Fibroblast of skin of left quadriceps (primary cell): ENCODE measurements at regions not wholly inside any gene's neighbourhood (a gene's known extent, or its start where the extent isn't known, plus 50 kb on each side); places are given as distances from the start of the nearest gene placed in this dataset.
"Not testable (repeated sequence)": the region's sequence is repeated elsewhere in the genome, so short reads cannot be mapped to it uniquely, and the experiment has no call there.

ENCODE experiments used
- DNase-seq, 2 experiments: peaks; one replicate each; pipeline ENCODE4 v3.0.0-alpha.2; 2013; ENCODE audit warnings: low read depth in 2 of 2

DNA sequence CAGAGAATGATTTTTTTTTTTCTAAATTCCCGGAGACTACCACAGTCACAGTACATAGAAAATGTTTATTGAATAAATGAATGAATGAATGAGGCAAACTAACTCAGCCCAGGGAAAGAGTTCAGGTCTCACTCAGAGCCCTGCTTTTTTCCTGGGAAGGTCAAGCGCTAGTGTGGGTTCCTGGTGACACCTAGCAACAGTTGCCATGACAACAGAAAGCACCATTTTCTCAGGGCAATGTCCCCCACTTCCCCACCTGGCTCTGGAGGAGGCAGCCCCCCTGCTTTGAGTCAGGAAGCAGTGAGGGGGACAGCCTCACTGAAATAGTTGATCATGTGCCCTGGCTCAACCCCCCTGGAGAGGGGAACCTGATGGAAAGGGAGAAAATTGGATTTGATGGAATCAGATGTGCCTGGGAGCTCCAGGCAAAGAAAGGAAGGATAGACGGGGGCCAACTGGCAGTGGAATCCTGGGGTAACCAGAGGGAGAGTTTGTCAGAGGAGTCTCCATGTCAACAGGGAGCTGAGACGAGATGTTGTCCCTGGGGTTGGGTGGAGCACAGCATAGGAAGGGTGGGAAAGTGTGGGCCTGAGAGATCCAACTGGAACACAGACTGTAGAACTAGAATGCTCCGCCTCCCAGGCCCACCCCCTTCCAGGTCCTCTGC lies 242.2 kb upstream of the CCL2 start:
- no peak for DNase-seq

DNA sequence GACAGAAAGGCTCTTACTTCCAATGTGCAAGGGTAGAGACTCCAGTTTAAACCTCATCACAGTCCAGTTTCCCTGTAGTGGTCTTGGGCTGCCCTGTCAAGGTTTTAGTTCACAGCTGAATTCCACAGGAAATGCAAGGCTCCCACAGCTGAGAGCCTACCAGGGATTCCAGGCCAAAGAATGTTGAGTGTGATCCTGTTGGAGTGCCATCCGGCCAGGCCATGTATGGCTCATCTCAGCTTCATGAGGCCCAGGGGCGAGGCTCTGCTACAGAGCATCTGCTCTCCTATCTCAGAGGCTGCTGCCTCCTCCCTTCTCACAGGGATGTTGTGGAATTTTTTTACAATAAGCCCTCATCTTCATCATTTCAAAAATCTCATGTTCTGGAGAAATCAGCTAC lies 239.8 kb upstream of the CCL2 start:
- no peak for DNase-seq

DNA sequence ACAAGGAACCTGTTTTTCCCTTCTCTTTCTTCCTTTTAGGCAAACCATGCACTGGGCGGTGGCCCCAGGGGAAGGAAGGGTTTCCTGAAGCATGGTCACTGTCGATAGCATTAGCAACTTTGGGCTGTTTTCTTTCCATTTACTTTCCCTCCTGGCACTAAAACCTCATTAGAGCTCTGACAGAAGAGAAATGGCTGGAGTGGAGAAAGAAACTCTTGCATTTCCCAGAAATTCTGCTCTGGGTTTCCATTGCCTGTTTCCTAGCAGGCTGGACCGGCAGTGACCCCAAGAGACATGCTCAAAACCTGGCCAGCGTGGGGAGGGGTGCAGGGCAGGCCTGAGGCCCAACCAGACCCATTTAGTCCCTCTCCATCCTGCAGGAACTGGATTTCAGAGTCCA lies 230.7 kb upstream of the CCL2 start:
- no peak for DNase-seq

DNA sequence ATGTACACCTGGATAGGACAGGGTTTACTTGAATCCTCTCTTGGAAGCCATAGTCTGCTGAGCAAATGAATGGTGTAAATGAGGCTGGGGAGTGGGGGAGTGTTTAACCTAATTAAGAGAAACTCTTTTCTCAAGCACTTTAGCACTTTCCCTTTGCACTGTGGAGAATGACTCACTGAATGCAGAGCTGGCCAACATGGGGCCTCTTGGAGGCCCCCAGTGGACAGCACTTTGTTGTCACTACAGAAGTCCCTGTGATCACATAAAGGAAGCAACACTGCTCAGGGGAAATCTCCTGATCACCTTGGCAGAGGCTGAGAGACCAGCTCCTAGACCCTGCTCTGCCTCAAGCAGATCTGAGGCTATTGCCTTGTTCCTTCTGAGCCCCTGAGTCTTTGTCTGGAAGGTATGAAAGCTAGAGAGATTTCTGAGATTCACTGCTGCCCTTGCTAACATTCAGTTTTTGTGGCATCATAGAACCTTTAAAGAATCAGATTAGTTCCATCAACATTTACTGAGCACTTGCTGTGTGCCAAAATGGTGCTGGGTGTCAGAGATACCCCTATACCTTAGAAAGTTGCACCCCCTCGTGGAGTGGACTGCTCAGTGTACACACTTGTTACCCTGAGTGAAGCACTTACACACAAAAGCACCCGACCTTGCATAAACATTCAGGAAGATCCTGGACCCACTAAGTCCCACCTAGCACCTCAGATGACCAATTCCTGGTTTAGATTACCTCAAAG lies 230.1 kb upstream of the CCL2 start:
- no peak for DNase-seq

DNA sequence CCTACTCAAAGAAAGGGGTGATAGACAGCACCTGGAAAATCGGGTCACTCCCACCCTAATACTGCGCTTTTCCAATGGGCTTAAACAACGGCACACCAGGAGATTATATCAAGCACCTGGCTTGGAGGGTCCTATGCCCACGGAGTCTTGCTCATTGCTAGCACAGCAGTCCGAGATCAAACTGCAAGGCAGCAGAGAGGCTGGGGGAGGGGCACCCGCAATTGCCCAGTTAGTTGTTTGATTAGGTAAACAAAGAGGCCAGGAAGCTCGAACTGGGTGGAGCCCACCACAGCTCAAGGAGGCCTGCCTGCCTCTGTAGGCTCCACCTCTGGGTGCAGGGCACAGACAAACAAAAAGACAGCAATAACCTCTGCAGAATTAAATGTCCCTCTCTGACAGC lies 224.5 kb upstream of the CCL2 start:
- not testable (repeated sequence) for DNase-seq

DNA sequence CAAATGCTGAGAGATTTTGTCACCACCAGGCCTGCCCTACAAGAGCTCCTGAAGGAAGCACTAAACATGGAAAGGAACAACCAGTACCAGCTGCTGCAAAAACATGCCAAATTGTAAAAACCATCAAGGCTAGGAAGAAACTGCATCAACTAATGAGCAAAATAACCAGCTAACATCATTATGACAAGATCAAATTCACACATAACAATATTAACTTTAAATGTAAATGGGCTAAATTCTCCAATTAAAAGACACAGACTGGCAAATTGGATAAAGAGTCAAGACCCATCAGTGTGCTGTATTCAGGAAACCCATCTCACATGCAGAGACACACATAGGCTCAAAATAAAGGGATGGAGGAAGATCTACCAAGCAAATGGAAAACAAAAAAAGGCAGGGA lies 222.8 kb upstream of the CCL2 start:
- not testable (repeated sequence) for DNase-seq

DNA sequence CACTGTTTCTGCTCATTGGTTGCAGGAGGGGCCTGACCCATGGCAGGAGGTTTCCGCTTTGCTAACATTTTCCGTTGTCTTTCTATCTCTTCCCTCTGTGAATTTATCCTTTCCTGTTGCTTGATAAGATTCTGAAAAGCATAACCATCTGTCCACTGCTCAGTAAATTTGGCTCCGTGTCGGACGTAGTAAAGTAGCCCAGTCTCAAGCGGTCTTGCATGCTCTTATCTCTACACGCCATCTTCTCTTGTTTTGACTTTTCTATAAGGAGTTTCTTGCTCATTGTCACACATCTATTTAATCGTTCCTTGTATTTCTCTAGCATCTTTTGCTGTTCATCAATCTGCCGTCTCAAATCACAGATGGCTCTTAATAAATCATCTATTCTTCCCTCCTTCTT lies 216.3 kb upstream of the CCL2 start:
- DNase-seq: not testable (repeated sequence)

DNA sequence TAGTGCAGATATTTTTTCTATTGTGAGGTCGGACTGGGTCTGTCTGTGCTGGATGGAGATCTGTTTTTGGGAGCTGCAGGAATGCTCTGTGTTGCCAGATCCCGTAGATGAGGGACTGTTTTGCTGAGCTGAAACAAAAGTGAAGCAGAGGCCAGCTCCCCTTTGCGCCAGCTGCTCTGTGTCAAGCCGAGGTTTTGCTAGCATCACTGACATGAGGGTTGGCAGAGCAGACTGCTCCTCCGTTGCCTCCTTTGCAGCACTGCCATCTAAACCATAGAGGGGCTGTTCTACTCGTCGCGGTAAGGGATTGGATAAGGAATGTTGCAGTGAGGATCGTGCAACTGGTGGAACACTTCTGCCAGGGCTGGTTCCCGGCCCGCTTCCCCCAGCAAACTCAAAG lies 215.9 kb upstream of the CCL2 start:
- not testable (repeated sequence) for DNase-seq

DNA sequence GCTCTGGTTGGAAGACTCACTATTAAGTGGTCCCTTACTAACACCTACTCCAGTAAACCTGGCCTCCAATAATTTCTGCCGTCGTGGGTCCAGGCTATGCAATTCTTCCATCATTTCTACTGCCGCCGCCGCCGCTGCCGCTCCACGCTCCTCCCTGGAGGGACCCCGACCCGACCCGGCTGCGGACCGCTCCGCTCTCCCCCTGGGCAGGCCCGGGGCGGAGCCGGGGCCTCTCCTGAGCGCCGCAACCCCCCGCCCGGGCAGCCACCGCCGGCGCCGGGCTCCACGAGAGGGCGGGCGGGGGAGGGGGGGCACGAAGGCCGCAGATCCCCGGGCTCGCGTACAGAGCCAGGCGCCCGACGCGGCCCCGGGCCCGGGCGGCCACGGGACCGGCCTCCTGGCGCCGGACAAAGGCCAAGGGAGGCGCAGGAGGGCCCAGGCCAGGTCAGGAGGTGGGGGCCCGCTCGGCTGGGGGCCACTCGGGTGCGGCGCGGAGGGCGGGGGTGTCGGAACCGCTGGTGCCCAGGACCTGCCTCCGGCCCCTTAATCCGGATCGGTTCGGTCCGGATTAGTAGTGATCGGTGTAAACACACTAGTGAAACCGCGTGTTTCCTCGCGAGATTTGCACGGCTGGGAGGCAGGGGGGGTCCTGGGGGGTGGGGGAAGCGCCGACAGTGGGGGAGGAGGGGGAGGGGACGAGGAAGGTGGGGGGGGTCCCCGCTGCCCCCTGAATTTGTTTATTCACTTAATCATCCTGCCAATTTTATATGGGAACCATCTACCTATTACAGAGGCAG lies 215.1 kb upstream of the CCL2 start:
- not testable (repeated sequence) for DNase-seq

DNA sequence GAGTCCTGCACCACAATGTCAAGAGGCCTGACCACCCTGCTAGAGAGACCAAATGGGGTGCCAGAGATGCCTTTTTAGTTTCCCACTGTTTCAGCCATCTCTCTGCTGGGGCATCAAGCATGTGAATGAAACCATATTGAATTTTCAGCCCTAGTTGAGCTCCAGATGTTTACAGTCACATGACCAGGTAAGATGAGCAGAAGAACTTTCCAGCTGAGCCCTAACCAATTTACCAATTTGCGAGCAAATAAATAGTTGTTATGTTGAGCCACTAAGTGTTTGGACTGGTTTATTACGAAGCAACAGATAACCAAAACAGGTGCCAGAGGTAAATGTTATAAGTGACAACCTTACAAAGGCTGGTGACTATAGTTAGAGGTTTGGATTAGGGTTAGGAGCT lies 209.1 kb upstream of the CCL2 start:
- no peak for DNase-seq

DNA sequence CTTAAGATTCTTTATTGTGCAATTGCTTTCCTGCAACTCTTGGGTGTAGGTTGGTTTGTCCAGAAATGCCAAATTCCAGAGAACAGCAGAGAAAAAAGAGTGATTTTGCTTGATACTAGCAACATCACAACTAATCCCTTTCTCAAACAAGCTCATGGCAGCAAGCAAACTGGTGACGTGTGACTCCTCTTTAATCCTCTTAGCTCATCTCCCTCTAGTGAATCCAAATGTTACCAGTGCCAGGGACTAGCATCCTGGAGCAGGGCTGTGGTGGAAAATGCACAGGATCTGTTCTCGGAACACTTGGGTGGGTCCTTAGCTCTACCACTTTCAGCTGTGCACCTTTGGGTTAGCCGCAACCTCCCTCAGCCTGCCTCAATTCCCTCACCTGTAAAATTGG lies 204.0 kb upstream of the CCL2 start:
- no peak for DNase-seq

DNA sequence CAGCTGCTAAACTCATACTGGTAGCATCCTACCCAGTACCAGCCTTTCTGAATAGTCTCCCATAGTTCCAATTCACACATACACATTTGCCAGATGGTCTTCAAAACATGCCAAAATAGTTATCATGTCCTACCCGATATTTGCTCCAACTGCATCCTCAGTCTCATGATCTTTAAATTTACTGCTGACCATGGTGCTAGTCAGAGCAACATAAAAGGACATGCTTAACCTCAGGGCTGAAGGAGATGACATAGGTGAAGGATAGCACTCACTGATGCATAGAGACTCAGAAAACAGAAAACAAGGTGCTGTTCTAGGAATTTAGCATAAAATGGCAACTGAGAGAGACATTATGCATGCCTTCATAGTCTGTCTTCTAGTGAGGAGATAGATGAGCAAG lies 200.6 kb upstream of the CCL2 start:
- DNase-seq: no peak

DNA sequence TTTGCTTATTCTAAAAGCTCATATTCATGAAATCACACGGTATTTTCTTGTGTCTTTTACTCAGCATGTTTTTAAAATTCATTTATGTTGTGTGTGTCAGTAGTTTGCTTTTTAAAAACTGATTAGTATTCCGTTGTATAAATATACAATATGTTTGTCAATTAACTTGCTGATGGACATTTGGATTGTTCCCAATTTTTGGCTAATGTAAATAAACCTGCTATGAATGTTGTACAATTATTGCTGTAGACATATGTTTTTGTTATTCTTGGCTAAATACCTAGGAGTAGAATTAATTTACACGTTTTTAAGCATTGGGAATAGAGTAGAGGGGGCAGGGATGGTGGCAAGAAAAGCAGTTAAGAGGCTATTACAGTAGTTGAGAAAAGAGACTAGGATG lies 199.5 kb upstream of the CCL2 start:
- no peak for DNase-seq

DNA sequence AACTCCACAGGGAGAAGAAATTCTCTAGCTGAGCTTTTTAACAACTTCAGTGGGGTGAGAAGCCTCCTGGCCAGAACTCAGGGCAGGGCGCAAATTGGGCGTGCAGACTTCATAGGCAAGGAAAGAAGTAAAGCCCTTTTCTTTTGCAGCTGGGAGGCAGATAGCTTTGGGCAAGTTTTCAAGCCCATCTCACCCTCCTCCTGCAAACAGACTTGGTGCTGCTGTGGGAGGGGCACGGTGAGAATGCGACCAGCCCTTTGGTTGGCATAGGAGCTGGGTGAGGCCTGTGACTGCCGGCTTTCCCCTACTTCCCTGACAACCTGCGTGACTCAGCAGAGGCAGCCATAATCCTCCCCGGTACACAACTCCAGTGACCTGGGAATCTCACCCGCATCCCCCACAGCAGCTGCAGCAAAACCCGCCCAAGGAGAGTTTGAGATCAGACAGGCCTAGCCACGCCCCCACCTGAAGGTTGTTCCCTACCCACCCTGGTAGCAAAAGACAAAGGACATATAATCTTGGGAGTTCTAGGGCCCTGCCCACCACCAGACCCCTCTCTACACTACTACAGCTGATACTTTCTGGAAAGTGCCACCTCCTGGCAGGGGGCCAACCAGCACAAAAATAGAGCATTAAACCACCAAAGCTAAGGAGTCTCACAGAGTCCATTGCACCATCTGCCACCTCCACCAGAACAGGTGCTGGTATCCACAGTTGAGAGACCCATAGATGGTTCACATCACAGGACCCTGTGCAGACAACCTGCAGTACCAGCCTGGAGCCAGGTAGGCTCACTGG lies 195.5 kb upstream of the CCL2 start:
- no peak for DNase-seq

DNA sequence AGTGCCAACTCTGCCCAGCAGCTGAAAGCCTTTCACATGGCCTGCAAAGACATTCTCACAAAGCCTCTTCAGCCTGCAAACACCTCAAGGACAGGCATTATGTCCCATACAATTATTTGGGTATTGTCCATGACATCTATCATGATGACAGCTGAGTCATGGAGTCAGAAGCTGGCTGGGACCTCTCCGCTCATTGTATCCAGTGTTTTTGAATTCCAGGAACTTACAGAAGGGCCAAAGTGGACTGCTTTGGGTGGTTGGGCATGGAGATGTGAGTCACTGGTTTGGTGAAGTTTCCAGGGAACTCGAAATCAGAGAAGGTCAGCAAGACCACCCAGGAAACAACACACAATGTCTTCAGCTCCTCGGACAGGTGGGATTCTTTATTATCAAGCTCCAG lies 188.6 kb upstream of the CCL2 start:
- DNase-seq: no peak

DNA sequence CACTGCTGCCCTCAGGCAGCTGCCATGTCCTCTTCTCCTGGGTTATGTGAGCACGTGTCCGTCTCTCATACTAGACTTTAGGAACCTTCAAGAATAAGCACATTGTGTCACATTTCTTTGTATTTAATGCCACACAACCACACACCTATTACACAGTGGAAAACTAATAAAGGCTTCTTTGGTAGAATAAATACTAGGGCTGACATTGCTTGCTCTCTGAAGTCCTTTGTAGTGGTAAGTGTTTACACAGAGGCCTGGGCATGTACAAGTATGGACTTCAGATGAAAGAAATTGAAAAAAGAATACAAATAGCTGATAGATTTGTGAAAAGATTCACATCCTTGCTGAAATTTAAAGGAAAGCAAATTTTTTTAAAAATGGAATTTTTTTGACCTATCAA lies 188.1 kb upstream of the CCL2 start:
- DNase-seq: no peak

DNA sequence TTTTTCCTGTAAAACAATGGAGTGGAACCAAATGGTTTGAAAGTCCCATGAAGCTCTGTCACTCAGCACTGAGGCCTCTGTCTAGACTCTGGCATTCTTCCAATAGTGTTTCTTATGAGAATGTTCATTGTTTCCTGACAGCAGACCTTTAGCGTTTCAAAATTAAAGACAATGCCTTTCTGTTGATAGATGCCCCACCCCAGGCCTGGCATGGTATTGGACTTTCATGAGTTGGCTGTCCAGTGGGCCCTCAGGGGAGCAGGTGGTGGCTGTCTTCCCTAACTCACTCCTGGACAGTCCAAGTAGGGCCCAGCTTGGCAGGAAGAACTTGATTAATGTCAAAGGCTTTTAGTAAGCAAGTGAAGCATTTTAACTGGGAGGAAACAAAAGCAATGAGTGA lies 186.5 kb upstream of the CCL2 start:
- DNase-seq: no peak

DNA sequence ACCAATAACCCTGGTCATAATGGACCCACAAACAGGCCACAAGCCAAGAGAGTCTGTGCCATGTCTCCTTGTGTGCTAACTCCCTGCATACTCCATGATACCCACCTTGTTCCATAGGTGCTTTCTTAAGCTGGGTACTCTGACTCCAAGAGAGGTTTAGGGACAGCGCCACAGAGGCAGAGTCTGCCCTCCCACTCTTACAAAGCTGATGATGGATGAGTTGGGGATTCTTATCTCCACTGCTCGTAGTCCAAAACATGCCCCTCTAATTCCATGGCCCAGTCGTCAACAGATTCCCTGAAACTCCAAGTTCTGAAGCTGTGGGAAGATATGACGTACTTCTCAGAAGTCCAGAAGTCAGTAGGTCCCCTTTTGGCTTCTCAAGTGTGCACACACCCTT lies 184.4 kb upstream of the CCL2 start:
- DNase-seq: no peak

DNA sequence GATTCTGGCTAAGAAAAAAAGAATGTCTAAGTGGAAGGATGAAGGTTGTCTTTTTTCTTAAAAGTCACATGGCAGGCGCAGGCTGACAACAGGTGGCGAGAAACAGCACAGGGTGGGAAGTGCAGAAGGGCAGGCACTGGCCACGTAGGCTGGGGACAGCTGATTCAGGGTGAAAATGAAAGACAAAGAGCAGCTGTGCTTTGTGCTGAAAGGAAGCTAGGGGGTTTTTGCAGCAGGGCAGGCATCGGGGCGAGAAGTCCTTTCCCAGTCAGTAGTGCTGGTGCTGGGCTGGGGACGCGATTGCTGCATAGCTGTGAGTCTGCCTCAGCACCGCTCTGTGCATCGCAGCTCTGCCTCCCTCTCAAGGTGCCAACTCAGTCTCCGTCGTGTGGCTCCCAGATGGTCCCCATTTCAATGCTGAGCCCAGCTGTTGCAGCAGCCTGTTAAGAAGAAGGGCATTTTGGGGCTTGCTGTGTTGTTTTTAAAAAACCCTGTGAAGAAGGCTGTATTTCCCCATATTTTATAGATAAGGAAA lies 183.1 kb upstream of the CCL2 start:
- no peak for DNase-seq

DNA sequence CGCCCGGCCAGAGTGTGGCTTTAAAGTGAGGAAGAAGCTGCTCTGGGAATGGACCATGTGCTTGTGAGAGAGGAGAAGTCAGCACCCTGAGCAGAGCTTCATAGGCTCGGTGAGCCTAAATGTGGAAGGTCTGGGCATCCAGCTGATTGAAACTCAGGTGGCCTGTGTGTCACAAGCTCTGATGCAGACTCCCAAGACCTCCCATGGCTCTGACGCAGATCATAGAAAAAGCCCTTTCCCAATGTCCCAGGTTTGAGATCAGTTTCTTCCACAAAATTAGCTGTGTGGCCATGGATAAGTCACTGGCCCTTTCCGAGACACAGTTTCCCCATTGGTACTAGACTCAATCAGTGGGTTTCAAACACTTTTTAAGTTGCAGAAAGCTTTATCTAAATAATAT lies 180.0 kb upstream of the CCL2 start:
- DNase-seq: no peak

DNA sequence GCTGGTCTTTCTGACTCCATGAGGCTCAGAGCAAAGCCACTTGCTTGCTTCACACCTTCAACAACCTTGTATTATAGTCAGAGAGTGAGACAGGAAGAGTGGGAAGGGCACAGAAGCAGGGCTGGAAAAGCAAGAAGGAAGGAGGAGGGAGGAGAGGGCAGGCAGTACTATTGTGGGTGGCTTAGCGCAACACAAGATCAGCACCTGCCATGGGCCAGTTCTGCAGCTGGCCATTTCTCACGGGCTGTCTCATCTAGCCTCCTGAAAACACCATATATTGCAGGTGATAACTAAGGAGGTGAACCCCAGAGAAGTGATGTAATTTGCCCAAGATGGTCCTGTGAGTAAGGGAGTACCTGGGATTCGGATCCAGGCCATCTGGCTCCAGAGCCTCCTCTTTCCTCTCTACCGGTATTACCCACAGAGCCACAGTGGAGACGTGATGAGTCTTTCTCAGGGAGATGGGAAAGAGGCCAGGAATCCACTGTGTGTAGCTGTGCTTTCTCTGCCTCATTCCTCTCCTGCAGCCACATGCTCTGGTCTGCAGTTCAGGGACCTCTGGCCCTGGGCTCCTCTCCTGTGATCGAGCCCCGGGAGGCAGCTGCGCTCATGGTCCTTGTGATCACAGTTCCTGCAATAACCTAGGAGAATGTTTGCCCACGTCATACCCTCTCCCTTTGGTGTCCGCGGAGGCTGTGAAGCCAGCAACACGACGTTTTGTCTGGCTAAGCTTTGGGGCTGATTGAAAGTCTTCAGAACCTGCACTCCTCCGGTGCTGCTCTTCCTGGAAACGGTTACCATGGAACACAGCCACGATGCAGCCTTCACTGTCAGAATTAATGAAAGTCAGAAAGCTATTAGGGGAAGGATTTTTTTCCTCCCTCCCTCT lies 178.1 kb upstream of the CCL2 start:
- DNase-seq: no peak
